H1 (cell line): ENCODE measurements at regions not wholly inside any gene's neighbourhood (a gene's known extent, or its start where the extent isn't known, plus 50 kb on each side); places are given as distances from the start of the nearest gene placed in this dataset.

Source experiments
- CEBPB ChIP-seq: IDR thresholded peaks from 2 replicates; pipeline ENCODE4 v1.6.1; 2012; ENCODE audit warnings: low read depth, low read length
- EZH2 ChIP-seq: fragments of 200-600 bp; sonication (generic); IDR thresholded peaks from 2 replicates; pipeline ENCODE4 v1.7.1; 2012; ENCODE audit warnings: low read depth, mild to moderate bottlenecking, moderate library complexity, low read length, inconsistent platforms; ENCODE audit not compliant: severe bottlenecking
- JUN ChIP-seq: IDR thresholded peaks from 2 replicates; pipeline ENCODE4 v1.6.1; 2011; ENCODE audit warnings: low read depth, mild to moderate bottlenecking, improper control_type of control experiment, low read length
- PHF8 ChIP-seq: fragments of 200-600 bp; sonication (generic); conservative IDR thresholded peaks from 2 replicates; pipeline ENCODE4 v1.7.1; 2012; ENCODE audit warnings: low read depth, mild to moderate bottlenecking, inconsistent platforms, low read length, moderate library complexity
- POLR2A ChIP-seq, 2 experiments: IDR thresholded peaks; 1 replicate in 1 of 2; 2 replicates in 1 of 2; pipeline ENCODE4 v1.6.1; 2011; ENCODE audit warnings: low read depth in 2 of 2, low read length in 2 of 2, mild to moderate bottlenecking in 2 of 2; ENCODE audit errors: control extremely low read depth in 1 of 2
- POLR2AphosphoS5 ChIP-seq: IDR thresholded peaks from 2 replicates; pipeline ENCODE4 v1.6.1; 2011; ENCODE audit warnings: low read depth, low read length
- TF ChIP-seq, protein P1 (sequence below): IDR thresholded peaks from 2 replicates; pipeline ENCODE4 v1.6.1; 2012; ENCODE audit warnings: inconsistent platforms
- TF ChIP-seq, protein P2 (sequence below), 3 experiments: IDR thresholded peaks; 1 replicate in 2 of 3; 2 replicates in 1 of 3; pipeline versions ENCODE4 v1.5.1 to v1.6.1; 2011; ENCODE audit warnings: low read length in 3 of 3, mild to moderate bottlenecking in 3 of 3, inconsistent platforms in 2 of 3, low read depth in 1 of 3, moderate library complexity in 1 of 3; ENCODE audit not compliant: insufficient read depth in 1 of 3; ENCODE audit errors: control extremely low read depth in 1 of 3

DNA sequence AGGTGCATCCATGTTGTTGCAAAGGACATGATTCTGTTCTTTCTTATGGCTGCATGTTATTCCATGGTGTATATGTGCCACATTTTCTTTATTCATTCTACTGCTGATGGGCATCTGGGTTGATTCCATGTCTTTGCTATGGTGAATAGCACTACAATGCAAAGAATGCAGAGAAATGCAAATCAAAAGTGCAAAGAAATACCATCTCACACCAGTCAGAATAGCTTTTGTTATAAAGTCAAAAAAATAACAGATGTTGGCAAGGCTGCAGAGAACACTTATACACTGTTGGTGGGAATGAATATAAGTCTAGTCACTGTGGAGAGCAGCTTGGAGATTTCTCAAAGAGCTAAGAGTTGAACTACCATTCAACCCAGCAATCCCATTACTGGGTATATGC lies 99.2 kb downstream of the DHRS2 start:
- TF ChIP-seq POLR2A (IDR thresholded peaks at IDR 0.05; ENCODE audit: control extremely low read depth in 1 of 2, low read depth in 2 of 2, low read length in 2 of 2), result no peak
- TF ChIP-seq, protein P1, sequence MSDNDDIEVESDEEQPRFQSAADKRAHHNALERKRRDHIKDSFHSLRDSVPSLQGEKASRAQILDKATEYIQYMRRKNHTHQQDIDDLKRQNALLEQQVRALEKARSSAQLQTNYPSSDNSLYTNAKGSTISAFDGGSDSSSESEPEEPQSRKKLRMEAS, result no peak
- TF ChIP-seq, protein P2, sequence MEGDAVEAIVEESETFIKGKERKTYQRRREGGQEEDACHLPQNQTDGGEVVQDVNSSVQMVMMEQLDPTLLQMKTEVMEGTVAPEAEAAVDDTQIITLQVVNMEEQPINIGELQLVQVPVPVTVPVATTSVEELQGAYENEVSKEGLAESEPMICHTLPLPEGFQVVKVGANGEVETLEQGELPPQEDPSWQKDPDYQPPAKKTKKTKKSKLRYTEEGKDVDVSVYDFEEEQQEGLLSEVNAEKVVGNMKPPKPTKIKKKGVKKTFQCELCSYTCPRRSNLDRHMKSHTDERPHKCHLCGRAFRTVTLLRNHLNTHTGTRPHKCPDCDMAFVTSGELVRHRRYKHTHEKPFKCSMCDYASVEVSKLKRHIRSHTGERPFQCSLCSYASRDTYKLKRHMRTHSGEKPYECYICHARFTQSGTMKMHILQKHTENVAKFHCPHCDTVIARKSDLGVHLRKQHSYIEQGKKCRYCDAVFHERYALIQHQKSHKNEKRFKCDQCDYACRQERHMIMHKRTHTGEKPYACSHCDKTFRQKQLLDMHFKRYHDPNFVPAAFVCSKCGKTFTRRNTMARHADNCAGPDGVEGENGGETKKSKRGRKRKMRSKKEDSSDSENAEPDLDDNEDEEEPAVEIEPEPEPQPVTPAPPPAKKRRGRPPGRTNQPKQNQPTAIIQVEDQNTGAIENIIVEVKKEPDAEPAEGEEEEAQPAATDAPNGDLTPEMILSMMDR (IDR thresholded peaks at IDR 0.05; ENCODE audit: control extremely low read depth in 1 of 3, insufficient read depth in 1 of 3, low read depth in 1 of 3, low read length in 3 of 3), result no peak
- no peak for TF ChIP-seq POLR2AphosphoS5
- no peak for TF ChIP-seq PHF8
- TF ChIP-seq JUN, result no peak
- no peak for TF ChIP-seq CEBPB
- TF ChIP-seq EZH2, result no peak
